ENCODE measurements at regions not wholly inside any gene's neighbourhood (a gene's known extent, or its start where the extent isn't known, plus 50 kb on each side); places are given as distances from the start of the nearest gene placed in this dataset.

DNA sequence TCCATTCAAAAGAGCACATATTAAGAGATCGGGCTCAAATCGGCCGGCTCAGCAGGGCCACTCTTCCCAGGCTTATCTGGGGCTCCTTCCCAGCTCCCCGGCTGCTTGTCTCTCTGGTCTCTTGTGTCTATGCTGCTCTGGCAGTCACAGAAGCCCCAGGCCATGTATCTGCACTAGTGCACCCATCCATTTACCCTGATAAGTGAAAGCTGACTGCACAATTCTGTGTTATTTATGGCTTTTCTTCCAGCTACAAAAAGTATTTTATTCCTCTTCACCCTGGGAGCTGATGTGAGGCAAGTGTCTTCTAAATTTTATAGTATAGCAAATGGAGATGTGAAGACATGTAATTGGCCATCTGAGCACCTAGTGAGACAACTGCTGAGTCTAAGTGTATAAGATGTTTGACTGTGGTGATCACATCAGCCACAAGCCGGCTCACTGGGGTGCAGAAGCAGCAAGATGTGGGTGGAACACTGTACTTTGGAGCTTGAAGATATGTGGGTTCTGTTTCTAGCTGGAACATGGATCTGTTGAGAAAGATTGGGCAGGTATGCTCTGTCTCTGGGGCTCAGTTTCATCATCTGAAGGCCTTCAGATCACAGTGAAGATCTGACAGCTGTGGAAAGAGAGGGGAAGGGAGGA is 78.1 kb upstream of the MPHOSPH6 start:
- H3K27ac ChIP-seq (ENCODE audit: low read depth, low read length) = no peak overlapping the region
- WGBS, 2 experiments (ENCODE audit: extremely low coverage in 1 of 2, insufficient coverage in 1 of 2, insufficient read length in 1 of 2, insufficient replicate concordance in 2 of 2, low coverage in 1 of 2, low lambda C conversion rate in 2 of 2, missing lambda C conversion rate in 1 of 2) = 74% methylated on average over 5 of the region's 5 CpGs; no CpG with 5 or more reads in 1 of the 2 experiments
- no peak overlapping the region for H3K56ac ChIP-seq (replicated peaks; ENCODE audit: insufficient read length, low read depth, low read length)
- no peak overlapping the region for H4K91ac ChIP-seq (replicated peaks; ENCODE audit: insufficient read length, low read length)
- no peak for FAIRE-seq
- DNase-seq (ENCODE audit: low read depth in 1 of 2, low spot score in 2 of 2) = no peak
- no peak overlapping the region for H3K4me3 ChIP-seq (ENCODE audit: extremely low read depth in 1 of 4, insufficient read depth in 2 of 4, low read depth in 3 of 4, low read length in 4 of 4)
- no peak overlapping the region for H2BK15ac ChIP-seq (ENCODE audit: low read length)
- no peak overlapping the region for H4K8ac ChIP-seq (ENCODE audit: extremely low read depth, insufficient read depth, low read length)
- no peak overlapping the region for H3K9ac ChIP-seq (replicated peaks in 1 of 4; ENCODE audit: extremely low read depth in 1 of 4, low read depth in 3 of 4, low read length in 3 of 4)
- no peaks in the 10 kb centered on the region for H3K27me3 ChIP-seq (replicated peaks in 1 of 4; ENCODE audit: control insufficient read depth in 3 of 4, extremely low read depth in 1 of 4, insufficient read depth in 3 of 4, low read length in 3 of 4)
- no peak overlapping the region for H2BK120ac ChIP-seq (replicated peaks; ENCODE audit: low read depth, low read length)
- no peaks in the 10 kb centered on the region for H3K79me1 ChIP-seq (ENCODE audit: low read depth, low read length)
- ChIA-PET POLR2A (ENCODE audit: partially characterized antibody) (interaction anchor here (0.6 kb wide), 1 partner anchor 92 kb away, joined by 3 read pairs; no protein-coding TSS in a partner anchor), CTCF (ENCODE audit: partially characterized antibody) (interaction anchor here (0.6 to 4.0 kb wide), 4 partner anchors 15 to 360 kb away, joined by 3 to 24 read pairs (median 4); no protein-coding TSS in a partner anchor)
- H2BK20ac ChIP-seq (ENCODE audit: low read length) = no peak overlapping the region
- H2BK5ac ChIP-seq (ENCODE audit: low read depth, low read length) = no peak overlapping the region
- no peaks in the 10 kb centered on the region for H3K36me3 ChIP-seq (ENCODE audit: control insufficient read depth in 2 of 4, insufficient read depth in 4 of 4, low read length in 3 of 4)
- H4K20me1 ChIP-seq (replicated peaks in 1 of 2; ENCODE audit: control insufficient read depth in 1 of 2, insufficient read depth in 2 of 2, low read length in 2 of 2) = no peaks in the 10 kb centered on the region
- TF ChIP-seq SIX5 (IDR thresholded peaks at IDR 0.05; ENCODE audit: low read depth, low read length) = no peak
- no peak for TF ChIP-seq CHD2 (IDR thresholded peaks at IDR 0.05; ENCODE audit: low read length)
- TF ChIP-seq CEBPB (IDR thresholded peaks at IDR 0.05; ENCODE audit: low read depth, low read length) = no peak
- TF ChIP-seq TCF12 (IDR thresholded peaks at IDR 0.05; ENCODE audit: low read depth, low read length) = no peak
- TF ChIP-seq EP300 (IDR thresholded peaks at IDR 0.05; ENCODE audit: borderline replicate concordance in 1 of 2, low read depth in 2 of 2, low read length in 2 of 2) = no peak
- TF ChIP-seq EGR1 (IDR thresholded peaks at IDR 0.05; ENCODE audit: borderline replicate concordance, low read depth, low read length) = no peak
- TF ChIP-seq MAFK (IDR thresholded peaks at IDR 0.05; ENCODE audit: low read depth, low read length) = no peak
- TF ChIP-seq RAD21 (IDR thresholded peaks at IDR 0.05 in 1 of 2, conservative IDR thresholded peaks at IDR 0.05 in 1 of 2; ENCODE audit: low read depth in 2 of 2, low read length in 2 of 2) = no peak
- TF ChIP-seq BACH1 (IDR thresholded peaks at IDR 0.05; ENCODE audit: low read length) = no peak
- TF ChIP-seq CBX5 (IDR thresholded peaks at IDR 0.05; ENCODE audit: low read depth, low read length) = no peak
- no peak for TF ChIP-seq TAF7 (optimal IDR thresholded peaks at IDR 0.05; ENCODE audit: borderline replicate concordance, low read depth, low read length)
- no peak for TF ChIP-seq SIN3A (conservative IDR thresholded peaks at IDR 0.05 in 1 of 2, IDR thresholded peaks at IDR 0.05 in 1 of 2; ENCODE audit: low read depth in 1 of 2, low read length in 2 of 2)
- no peak for TF ChIP-seq CREB1 (IDR thresholded peaks at IDR 0.05)
- H3K23ac ChIP-seq (ENCODE audit: insufficient read length) = no peak overlapping the region
- H3K14ac ChIP-seq (ENCODE audit: insufficient read length) = no peak overlapping the region
- H4K5ac ChIP-seq (ENCODE audit: insufficient read length, low read depth, low read length) = no peak overlapping the region
- no peak overlapping the region for H2BK12ac ChIP-seq (ENCODE audit: low read depth, low read length)
- no peak overlapping the region for H2AK5ac ChIP-seq (ENCODE audit: low read depth, low read length)
- no peak overlapping the region for H3K4me2 ChIP-seq (ENCODE audit: insufficient read depth in 1 of 2, low read depth in 2 of 2, low read length in 2 of 2)
- H2AFZ ChIP-seq (ENCODE audit: low read length) = no peak overlapping the region
- no peak overlapping the region for H3K18ac ChIP-seq (ENCODE audit: extremely low read depth, low read length)
- H3K23me2 ChIP-seq (ENCODE audit: low read depth, low read length) = no peaks in the 10 kb centered on the region
- H3K4ac ChIP-seq (replicated peaks; ENCODE audit: insufficient read length, low read depth, low read length) = no peak overlapping the region
- no peaks in the 10 kb centered on the region for H3K79me2 ChIP-seq (ENCODE audit: control insufficient read depth in 1 of 2, insufficient read depth in 2 of 2, low read length in 2 of 2)
- H3K9me3 ChIP-seq (ENCODE audit: insufficient read depth in 2 of 2, low read depth in 1 of 2, low read length in 1 of 2) = no peaks in the 10 kb centered on the region
- no peaks in the 10 kb centered on the region for H3K4me1 ChIP-seq (replicated peaks in 1 of 4; ENCODE audit: control insufficient read depth in 3 of 4, insufficient read depth in 4 of 4, low read length in 3 of 4)

All from H1 (cell line).